Caco-2 (cell line): ENCODE measurements at regions not wholly inside any gene's neighbourhood (a gene's known extent, or its start where the extent isn't known, plus 50 kb on each side); places are given as distances from the start of the nearest gene placed in this dataset.

Experiments used
- BruUV-seq: library from RNA; stranded (reverse); fragments of 400-500 nt; replicated peaks from 2 replicates; lab custom pipeline; 2021; lab: Mats Ljungman, UMichigan
- CTCF ChIA-PET: fragments of 300-600 bp; sonication (Branson Sonifier 250); formaldehyde crosslinking; loops from one replicate; lab custom pipeline; 2022; ENCODE audit warnings: antibody characterized with exemption; lab: Charles Lee
- POLR2A ChIA-PET: fragments of 300-600 bp; sonication (Branson Sonifier 250); formaldehyde crosslinking; loops from one replicate; lab custom pipeline; 2022; ENCODE audit warnings: antibody characterized with exemption; lab: Charles Lee
- DNase-seq, 2 experiments: peaks; one replicate each; pipeline versions ENCODE4 v3.0.0 to v3.0.0-alpha.2; 2020 to 2022
- H3K27me3 ChIP-seq: replicated peaks from 2 replicates; pipeline ENCODE4 v1.6.0; 2011; ENCODE audit warnings: low read length; ENCODE audit not compliant: control insufficient read depth, insufficient read depth
- H3K36me3 ChIP-seq: 2 replicates; pipeline ENCODE4 v1.5.1; 2011; ENCODE audit warnings: low read length; ENCODE audit not compliant: control insufficient read depth, insufficient read depth
- H3K4me1 ChIP-seq: fragments of 250-450 bp; sonication (Bioruptor Pico); 2 replicates; pipeline ENCODE4 v1.5.1; 2020; ENCODE audit warnings: mild to moderate bottlenecking
- H3K4me3 ChIP-seq: 2 replicates; pipeline ENCODE4 v1.5.1; 2011; ENCODE audit warnings: low read depth, mild to moderate bottlenecking, control low read depth, low read length
- H3K9me3 ChIP-seq: fragments of 250-450 bp; sonication (Bioruptor Pico); 2 replicates; pipeline ENCODE4 v1.5.1; 2020; ENCODE audit warnings: mild to moderate bottlenecking, moderate library complexity
- H3K27ac Mint-ChIP-seq: one replicate; pipeline ENCODE4 v1.8.0; 2022; ENCODE audit warnings: mixed read lengths; ENCODE audit not compliant: unreplicated experiment
- H3K27me3 Mint-ChIP-seq: one replicate; pipeline ENCODE4 v1.8.0; 2022; ENCODE audit warnings: mixed read lengths; ENCODE audit not compliant: insufficient read depth, unreplicated experiment
- H3K36me3 Mint-ChIP-seq: one replicate; pipeline ENCODE4 v1.8.0; 2022; ENCODE audit warnings: mild to moderate bottlenecking, mixed read lengths; ENCODE audit not compliant: insufficient read depth, unreplicated experiment
- H3K4me1 Mint-ChIP-seq: one replicate; pipeline ENCODE4 v1.8.0; 2022; ENCODE audit warnings: low read depth, mixed read lengths; ENCODE audit not compliant: unreplicated experiment
- H3K4me3 Mint-ChIP-seq: one replicate; pipeline ENCODE4 v1.8.0; 2022; ENCODE audit warnings: mild to moderate bottlenecking, moderate library complexity, mixed read lengths; ENCODE audit not compliant: unreplicated experiment
- H3K9me3 Mint-ChIP-seq: one replicate; pipeline ENCODE4 v1.8.0; 2022; ENCODE audit warnings: mixed read lengths; ENCODE audit not compliant: unreplicated experiment
- intact Hi-C: fragments of 100-400 bp; cut with micrococcal nuclease; formaldehyde crosslinking; loops from one replicate; pipeline ENCODE4 v1.10.0; 2022; ENCODE audit not compliant: unreplicated experiment
- TF ChIP-seq, protein P1 (sequence below), 2 experiments: fragments of 200-600 bp in 1 of 2; IDR thresholded peaks; 1 replicate in 1 of 2; 2 replicates in 1 of 2; pipeline versions ENCODE4 v1.5.1 to v1.8.0; 2011 to 2022; ENCODE audit warnings: antibody characterized with exemption in 1 of 2, control low read depth in 1 of 2, inconsistent platforms in 1 of 2, low read depth in 1 of 2, low read length in 1 of 2, mild to moderate bottlenecking in 1 of 2, moderate library complexity in 1 of 2; ENCODE audit not compliant: insufficient read depth in 1 of 2, severe bottlenecking in 1 of 2, unreplicated experiment in 1 of 2

DNA sequence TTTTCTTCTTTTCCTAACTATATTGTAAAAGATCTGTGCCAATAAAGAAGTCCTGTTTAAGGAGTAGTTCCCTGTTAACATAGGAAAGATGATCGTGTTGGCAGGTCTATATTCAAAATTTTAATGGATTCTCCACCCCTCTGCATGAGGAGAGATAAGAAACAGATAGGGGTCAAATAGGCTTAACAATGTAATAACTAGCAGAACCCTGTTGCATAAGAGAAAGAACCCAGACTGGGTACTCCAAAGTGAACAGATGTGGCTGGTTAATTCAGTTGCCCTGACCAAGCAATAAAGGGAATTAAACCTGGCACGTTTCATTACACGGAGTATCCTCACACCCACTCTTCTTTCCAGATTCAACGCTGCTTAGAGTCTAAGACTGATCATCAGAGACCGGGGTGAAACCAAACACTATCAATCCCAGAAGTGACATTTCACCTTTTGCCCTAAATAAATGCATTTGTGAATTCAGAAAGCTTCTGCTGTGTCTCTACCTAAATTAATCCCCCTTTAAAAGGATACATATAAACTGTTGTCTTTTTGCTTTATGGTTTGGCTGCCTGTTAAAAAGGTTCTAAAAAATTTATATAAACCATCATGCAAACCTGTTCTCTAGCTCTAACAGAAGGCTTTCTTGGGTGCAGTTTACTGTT is 1276.9 kb upstream of the WWC1 start:
- intact Hi-C loops = loop anchor here (5.0 kb wide), 1 partner anchor 52 kb away; no protein-coding TSS in a partner anchor
- TF ChIP-seq, protein P1, sequence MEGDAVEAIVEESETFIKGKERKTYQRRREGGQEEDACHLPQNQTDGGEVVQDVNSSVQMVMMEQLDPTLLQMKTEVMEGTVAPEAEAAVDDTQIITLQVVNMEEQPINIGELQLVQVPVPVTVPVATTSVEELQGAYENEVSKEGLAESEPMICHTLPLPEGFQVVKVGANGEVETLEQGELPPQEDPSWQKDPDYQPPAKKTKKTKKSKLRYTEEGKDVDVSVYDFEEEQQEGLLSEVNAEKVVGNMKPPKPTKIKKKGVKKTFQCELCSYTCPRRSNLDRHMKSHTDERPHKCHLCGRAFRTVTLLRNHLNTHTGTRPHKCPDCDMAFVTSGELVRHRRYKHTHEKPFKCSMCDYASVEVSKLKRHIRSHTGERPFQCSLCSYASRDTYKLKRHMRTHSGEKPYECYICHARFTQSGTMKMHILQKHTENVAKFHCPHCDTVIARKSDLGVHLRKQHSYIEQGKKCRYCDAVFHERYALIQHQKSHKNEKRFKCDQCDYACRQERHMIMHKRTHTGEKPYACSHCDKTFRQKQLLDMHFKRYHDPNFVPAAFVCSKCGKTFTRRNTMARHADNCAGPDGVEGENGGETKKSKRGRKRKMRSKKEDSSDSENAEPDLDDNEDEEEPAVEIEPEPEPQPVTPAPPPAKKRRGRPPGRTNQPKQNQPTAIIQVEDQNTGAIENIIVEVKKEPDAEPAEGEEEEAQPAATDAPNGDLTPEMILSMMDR (IDR thresholded peaks at IDR 0.05; ENCODE audit: insufficient read depth in 1 of 2, low read depth in 1 of 2, low read length in 1 of 2, severe bottlenecking in 1 of 2, unreplicated experiment in 1 of 2) = no peak

DNA sequence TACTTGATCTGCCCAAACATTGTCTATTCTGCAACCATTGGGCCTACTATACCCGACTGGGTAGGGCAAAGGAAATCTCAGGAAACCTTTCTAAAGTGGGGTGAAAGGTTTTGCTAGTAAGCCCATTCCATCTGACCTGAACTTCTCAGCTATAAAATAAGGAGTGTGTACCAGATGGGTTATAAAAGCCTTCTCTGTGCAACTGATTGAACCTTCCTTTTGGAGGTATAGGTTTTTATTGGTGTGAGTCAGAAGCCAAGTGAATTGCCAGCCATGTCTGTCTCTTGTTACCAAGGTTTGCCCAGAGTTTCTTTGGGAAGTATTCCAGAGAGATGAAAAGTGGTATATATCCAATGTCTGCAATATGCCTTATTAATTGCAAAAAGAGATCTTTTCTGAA is 1271.0 kb upstream of the WWC1 start:
- 0 out of 2 replicates have a peak, but pooled peaks cover 4% of the 10 kb centered on the region for H3K4me1 ChIP-seq
- Mint-ChIP-seq H3K4me3 (no peak overlapping the region), H3K27ac (no peak overlapping the region), H3K27me3 (no peaks in the 10 kb centered on the region), H3K4me1 (no peaks in the 10 kb centered on the region), H3K9me3 (no peaks in the 10 kb centered on the region), H3K36me3 (no peaks in the 10 kb centered on the region)
- no peaks in the 10 kb centered on the region for H3K36me3 ChIP-seq
- ChIA-PET POLR2A (no interaction called here), CTCF (no interaction called here)
- BruUV-seq = no TSS peak
- no peak overlapping the region for H3K4me3 ChIP-seq
- no peaks in the 10 kb centered on the region for H3K9me3 ChIP-seq
- TF ChIP-seq, protein P1 (IDR thresholded peaks at IDR 0.05; ENCODE audit: insufficient read depth in 1 of 2, low read depth in 1 of 2, low read length in 1 of 2, severe bottlenecking in 1 of 2, unreplicated experiment in 1 of 2) = no peak
- intact Hi-C loops = no loop called here
- no peak for DNase-seq
- no peaks in the 10 kb centered on the region for H3K27me3 ChIP-seq

More for the DNA sequence above, 1276.9 kb upstream of the WWC1 start:
- no peaks in the 10 kb centered on the region for H3K27me3 Mint-ChIP-seq
- H3K4me1 ChIP-seq = peaks cover 9% of the 10 kb centered on the region; the same call in 1 of the 2 replicates
- ChIA-PET CTCF (no interaction called here), POLR2A (interaction anchor here (0.6 kb wide), 1 partner anchor 587 kb away, joined by 4 read pairs; no protein-coding TSS in a partner anchor)
- H3K36me3 ChIP-seq = no peaks in the 10 kb centered on the region
- DNase-seq = no peak
- no peaks in the 10 kb centered on the region for H3K9me3 Mint-ChIP-seq
- no peak overlapping the region for H3K4me3 ChIP-seq
- H3K9me3 ChIP-seq = no peaks in the 10 kb centered on the region
- no TSS peak for BruUV-seq
- no peak overlapping the region for H3K4me3 Mint-ChIP-seq
- H3K27ac Mint-ChIP-seq = no peak overlapping the region
- no peaks in the 10 kb centered on the region for H3K36me3 Mint-ChIP-seq
- H3K4me1 Mint-ChIP-seq = peaks cover 12% of the 10 kb centered on the region
- no peaks in the 10 kb centered on the region for H3K27me3 ChIP-seq

DNA sequence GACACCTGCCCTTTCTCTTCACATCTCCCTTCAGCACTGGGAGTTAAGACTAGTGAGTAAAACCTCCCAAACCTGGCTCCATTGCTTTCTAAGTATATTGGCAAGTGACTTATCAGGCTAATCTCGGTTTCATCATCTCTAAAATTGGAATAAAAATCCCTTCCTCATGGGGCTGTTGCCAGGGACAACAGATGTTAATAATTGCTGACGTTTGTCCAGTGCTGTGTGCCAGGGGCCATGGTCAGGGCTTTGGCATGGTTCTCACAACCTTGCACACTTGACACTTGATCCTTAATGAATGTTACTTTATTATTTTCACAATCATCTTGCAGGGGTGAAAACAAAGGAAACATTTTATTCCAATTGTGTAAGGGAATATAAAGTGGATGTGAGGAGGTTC is 1262.0 kb upstream of the WWC1 start:
- Histone ChIP-seq H3K4me1 (no peaks in the 10 kb centered on the region), H3K36me3 (no peaks in the 10 kb centered on the region), H3K4me3 (no peak overlapping the region), H3K27me3 (no peaks in the 10 kb centered on the region), H3K9me3 (no peaks in the 10 kb centered on the region)
- Mint-ChIP-seq H3K27ac (no peak overlapping the region), H3K4me3 (no peak overlapping the region), H3K9me3 (no peaks in the 10 kb centered on the region), H3K27me3 (no peaks in the 10 kb centered on the region), H3K36me3 (no peaks in the 10 kb centered on the region), H3K4me1 (no peaks in the 10 kb centered on the region)
- BruUV-seq = no TSS peak
- POLR2A ChIA-PET = no interaction called here
- no peak for DNase-seq
- intact Hi-C loops = no loop called here
- TF ChIP-seq, protein P1 (IDR thresholded peaks at IDR 0.05; ENCODE audit: insufficient read depth in 1 of 2, low read depth in 1 of 2, low read length in 1 of 2, severe bottlenecking in 1 of 2, unreplicated experiment in 1 of 2) = no peak
- CTCF ChIA-PET = no interaction called here
